ENCODE measurements at regions not wholly inside any gene's neighbourhood (a gene's known extent, or its start where the extent isn't known, plus 50 kb on each side); places are given as distances from the start of the nearest gene placed in this dataset.

DNA sequence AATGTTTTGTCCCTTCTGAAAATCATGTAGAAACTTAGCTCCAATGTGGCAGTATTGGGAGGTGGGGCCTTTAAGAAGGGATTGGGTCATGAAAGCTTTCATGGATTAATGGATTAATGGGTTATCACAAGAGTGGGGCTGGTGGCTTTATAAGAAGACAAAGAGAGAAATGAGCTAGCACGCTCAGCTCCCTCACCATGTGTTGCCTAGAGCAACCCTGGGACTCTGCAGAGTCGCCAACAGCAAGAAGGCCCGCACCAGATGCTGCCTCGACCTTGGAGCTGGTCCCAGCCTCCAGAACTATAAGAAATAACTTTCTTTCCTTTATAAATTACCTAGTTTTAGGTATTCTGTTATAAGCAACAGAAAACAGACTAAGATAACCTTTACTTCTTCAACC lies 74.9 kb upstream of the HECW1 start:
- TF ChIP-seq, protein P1, sequence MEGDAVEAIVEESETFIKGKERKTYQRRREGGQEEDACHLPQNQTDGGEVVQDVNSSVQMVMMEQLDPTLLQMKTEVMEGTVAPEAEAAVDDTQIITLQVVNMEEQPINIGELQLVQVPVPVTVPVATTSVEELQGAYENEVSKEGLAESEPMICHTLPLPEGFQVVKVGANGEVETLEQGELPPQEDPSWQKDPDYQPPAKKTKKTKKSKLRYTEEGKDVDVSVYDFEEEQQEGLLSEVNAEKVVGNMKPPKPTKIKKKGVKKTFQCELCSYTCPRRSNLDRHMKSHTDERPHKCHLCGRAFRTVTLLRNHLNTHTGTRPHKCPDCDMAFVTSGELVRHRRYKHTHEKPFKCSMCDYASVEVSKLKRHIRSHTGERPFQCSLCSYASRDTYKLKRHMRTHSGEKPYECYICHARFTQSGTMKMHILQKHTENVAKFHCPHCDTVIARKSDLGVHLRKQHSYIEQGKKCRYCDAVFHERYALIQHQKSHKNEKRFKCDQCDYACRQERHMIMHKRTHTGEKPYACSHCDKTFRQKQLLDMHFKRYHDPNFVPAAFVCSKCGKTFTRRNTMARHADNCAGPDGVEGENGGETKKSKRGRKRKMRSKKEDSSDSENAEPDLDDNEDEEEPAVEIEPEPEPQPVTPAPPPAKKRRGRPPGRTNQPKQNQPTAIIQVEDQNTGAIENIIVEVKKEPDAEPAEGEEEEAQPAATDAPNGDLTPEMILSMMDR (IDR thresholded peaks at IDR 0.05; ENCODE audit: unreplicated experiment), result no peak
- Mint-ChIP-seq H3K9me3 (ENCODE audit: low read depth, unreplicated experiment) (peaks cover 10% of the 10 kb centered on the region), H3K36me3 (ENCODE audit: insufficient read depth, unreplicated experiment) (no peaks in the 10 kb centered on the region), H3K27ac (ENCODE audit: unreplicated experiment) (no peak overlapping the region), H3K4me1 (ENCODE audit: low read depth, unreplicated experiment) (no peaks in the 10 kb centered on the region), H3K4me3 (ENCODE audit: low read depth, unreplicated experiment) (no peak overlapping the region), H3K27me3 (ENCODE audit: unreplicated experiment) (no peaks in the 10 kb centered on the region)
- intact Hi-C loops (cut with micrococcal nuclease; ENCODE audit: unreplicated experiment), result no loop called here
- CTCF ChIA-PET, result interaction anchor here (0.9 kb wide), 1 partner anchor 75 kb away, joined by 3 read pairs; no protein-coding TSS in a partner anchor
- no TSS peak for BruUV-seq (replicated peaks)
- DNase-seq, result no peak

DNA sequence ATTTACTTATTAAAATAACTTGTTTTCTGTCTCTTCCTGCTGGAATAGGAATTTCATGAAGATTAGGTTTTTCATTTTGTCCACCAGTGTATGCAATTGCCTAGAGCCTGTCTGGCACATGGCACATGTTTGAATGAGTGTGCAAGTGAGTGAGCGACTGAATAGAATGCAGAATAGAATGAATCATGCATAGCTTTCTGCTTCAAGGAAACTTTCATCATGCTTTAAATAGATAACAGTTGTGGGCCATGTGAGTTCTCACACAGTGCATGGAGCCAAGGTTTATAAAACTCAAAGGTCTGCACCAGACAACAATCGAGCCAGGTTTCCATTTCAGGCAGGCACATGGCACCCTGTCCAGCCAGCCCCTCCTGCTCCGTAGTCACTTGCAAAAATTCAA lies 74.2 kb upstream of the HECW1 start:
- Mint-ChIP-seq H3K36me3 (ENCODE audit: insufficient read depth, unreplicated experiment) (no peaks in the 10 kb centered on the region), H3K4me3 (ENCODE audit: low read depth, unreplicated experiment) (no peak overlapping the region), H3K27me3 (ENCODE audit: unreplicated experiment) (no peaks in the 10 kb centered on the region), H3K4me1 (ENCODE audit: low read depth, unreplicated experiment) (no peaks in the 10 kb centered on the region), H3K27ac (ENCODE audit: unreplicated experiment) (no peak overlapping the region), H3K9me3 (ENCODE audit: low read depth, unreplicated experiment) (peaks cover 12% of the 10 kb centered on the region)
- DNase-seq, result no peak
- TF ChIP-seq, protein P1 (IDR thresholded peaks at IDR 0.05; ENCODE audit: unreplicated experiment), result no peak
- BruUV-seq (replicated peaks), result no TSS peak
- CTCF ChIA-PET, result no interaction called here
- intact Hi-C loops (cut with micrococcal nuclease; ENCODE audit: unreplicated experiment), result no loop called here

DNA sequence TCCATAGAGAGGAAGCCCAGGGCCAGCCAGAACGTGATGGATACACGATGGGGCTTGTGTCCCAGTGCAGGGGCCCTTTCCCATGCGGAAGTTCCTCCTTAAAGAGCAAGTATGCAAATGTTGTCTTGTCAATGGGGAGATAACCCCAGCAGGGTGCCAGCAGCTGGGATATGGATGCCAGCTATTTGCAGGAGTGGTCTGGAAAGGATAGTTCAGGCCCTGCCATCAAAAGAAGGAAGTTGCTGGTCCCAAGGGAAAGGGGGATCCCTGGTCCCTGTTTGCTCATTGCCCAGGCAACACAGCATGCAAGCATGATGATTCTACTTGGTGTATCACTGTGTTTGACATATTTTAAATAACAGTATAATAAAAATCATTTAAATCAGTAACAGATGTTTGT lies 73.1 kb upstream of the HECW1 start:
- intact Hi-C loops (cut with micrococcal nuclease; ENCODE audit: unreplicated experiment), result no loop called here
- no TSS peak for BruUV-seq (replicated peaks)
- H3K9me3 Mint-ChIP-seq (ENCODE audit: low read depth, unreplicated experiment), result peaks cover 12% of the 10 kb centered on the region
- no peaks in the 10 kb centered on the region for H3K4me1 Mint-ChIP-seq (ENCODE audit: low read depth, unreplicated experiment)
- no peak for DNase-seq
- H3K4me3 Mint-ChIP-seq (ENCODE audit: low read depth, unreplicated experiment), result no peak overlapping the region
- H3K27ac Mint-ChIP-seq (ENCODE audit: unreplicated experiment), result no peak overlapping the region
- TF ChIP-seq, protein P1 (IDR thresholded peaks at IDR 0.05; ENCODE audit: unreplicated experiment), result no peak
- H3K36me3 Mint-ChIP-seq (ENCODE audit: insufficient read depth, unreplicated experiment), result no peaks in the 10 kb centered on the region
- H3K27me3 Mint-ChIP-seq (ENCODE audit: unreplicated experiment), result no peaks in the 10 kb centered on the region
- CTCF ChIA-PET, result no interaction called here

DNA sequence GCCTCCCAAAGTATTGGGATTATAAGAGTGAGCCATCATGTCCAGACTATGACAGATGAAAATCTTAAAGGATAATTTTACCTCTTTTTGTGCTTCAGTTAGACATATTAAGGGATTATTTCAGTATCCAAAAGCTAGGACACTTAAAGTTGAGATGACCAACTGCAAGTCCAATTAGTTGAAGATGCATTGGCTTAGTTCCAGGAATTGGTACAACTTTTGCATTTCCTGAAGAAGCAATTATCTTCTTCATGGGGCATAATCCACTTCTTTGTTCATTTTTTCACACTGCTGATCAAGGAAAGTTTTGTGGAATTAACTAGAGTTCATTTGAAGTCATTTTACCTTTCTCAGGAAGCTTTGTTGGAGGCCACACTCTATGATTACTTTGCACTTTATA lies 72.0 kb upstream of the HECW1 start:
- no peak overlapping the region for H3K4me3 Mint-ChIP-seq (ENCODE audit: low read depth, unreplicated experiment)
- no TSS peak for BruUV-seq (replicated peaks)
- H3K4me1 Mint-ChIP-seq (ENCODE audit: low read depth, unreplicated experiment), result no peaks in the 10 kb centered on the region
- CTCF ChIA-PET, result interaction anchor here (0.5 kb wide), 1 partner anchor 46 kb away, joined by 14 read pairs; no protein-coding TSS in a partner anchor
- no peak for DNase-seq
- no peaks in the 10 kb centered on the region for H3K27me3 Mint-ChIP-seq (ENCODE audit: unreplicated experiment)
- no peak overlapping the region for H3K27ac Mint-ChIP-seq (ENCODE audit: unreplicated experiment)
- peaks cover 10% of the 10 kb centered on the region for H3K9me3 Mint-ChIP-seq (ENCODE audit: low read depth, unreplicated experiment)
- intact Hi-C loops (cut with micrococcal nuclease; ENCODE audit: unreplicated experiment), result no loop called here
- TF ChIP-seq, protein P1 (IDR thresholded peaks at IDR 0.05; ENCODE audit: unreplicated experiment), result no peak
- H3K36me3 Mint-ChIP-seq (ENCODE audit: insufficient read depth, unreplicated experiment), result no peaks in the 10 kb centered on the region

All from Calu3 (cell line).